SK-N-SH (cell line): ENCODE measurements at regions not wholly inside any gene's neighbourhood (a gene's known extent, or its start where the extent isn't known, plus 50 kb on each side); places are given as distances from the start of the nearest gene placed in this dataset.

Source experiments
- CTCF ChIA-PET: fragments of 300-600, 350-600 bp; formaldehyde crosslinking; extraction: SDS; loops from one replicate; lab custom pipeline; 2021; lab: Yijun Ruan, JAX
- POLR2A ChIA-PET: fragments of 350-600 bp; sonication (Branson Sonifier 250); formaldehyde crosslinking; extraction: SDS; loops from one replicate; lab custom pipeline; 2020; ENCODE audit warnings: antibody characterized with exemption, inconsistent platforms; lab: Yijun Ruan, JAX
- DNase-seq: peaks from one replicate; pipeline ENCODE4 v3.0.0; 2012
- H2AFZ ChIP-seq: fragments of 200-600 bp; sonication (generic); 2 replicates; pipeline ENCODE4 v1.8.1; 2016; ENCODE audit warnings: antibody characterized with exemption, mild to moderate bottlenecking, low read depth
- H3F3A ChIP-seq: fragments of 200-600 bp; sonication (generic); replicated peaks from 2 replicates; pipeline ENCODE3; 2016; ENCODE audit warnings: antibody characterized with exemption, mild to moderate bottlenecking; ENCODE audit not compliant: insufficient read depth
- H3K27ac ChIP-seq, 2 experiments: fragments of 200-500 bp in 1 of 2; fragments of 200-600 bp in 1 of 2; sonication (Bioruptor generic) in 1 of 2; sonication (generic), shearing (Covaris generic) in 1 of 2; 2 replicates each; pipeline versions ENCODE4 v1.5.1 to v1.6.1; 2014 to 2016; ENCODE audit warnings: low read depth in 2 of 2, inconsistent platforms in 1 of 2, low read length in 1 of 2, mild to moderate bottlenecking in 1 of 2, mixed read lengths in 1 of 2
- H3K27me3 ChIP-seq: fragments of 200-600 bp; sonication (generic), shearing (Covaris generic); 2 replicates; pipeline ENCODE4 v1.6.1; 2016; ENCODE audit warnings: mixed run types; ENCODE audit not compliant: insufficient read depth
- H3K36me3 ChIP-seq, 2 experiments: fragments of 200-500 bp in 1 of 2; fragments of 200-600 bp in 1 of 2; sonication (Bioruptor generic) in 1 of 2; sonication (generic) in 1 of 2; replicated peaks in 1 of 2; 2 replicates each; pipeline versions ENCODE3 to v1.5.1; 2014 to 2016; ENCODE audit warnings: low read length in 1 of 2, mild to moderate bottlenecking in 1 of 2; ENCODE audit not compliant: insufficient read depth in 2 of 2, control insufficient read depth in 1 of 2
- H3K4me1 ChIP-seq, 2 experiments: fragments of 200-500 bp in 1 of 2; fragments of 200-600 bp in 1 of 2; sonication (Bioruptor generic) in 1 of 2; sonication (generic), shearing (Covaris generic) in 1 of 2; 2 replicates each; pipeline versions ENCODE4 v1.5.1 to v1.6.1; 2014 to 2016; ENCODE audit warnings: low read depth in 1 of 2, low read length in 1 of 2, mixed run types in 1 of 2; ENCODE audit not compliant: insufficient read depth in 2 of 2, control insufficient read depth in 1 of 2
- H3K4me2 ChIP-seq: fragments of 200-600 bp; sonication (generic), shearing (Covaris generic); 2 replicates; pipeline ENCODE4 v1.6.1; 2017; ENCODE audit warnings: mixed run types
- H3K4me3 ChIP-seq, 2 experiments: fragments of 200-500 bp in 1 of 2; fragments of 200-600 bp in 1 of 2; sonication (Bioruptor generic) in 1 of 2; sonication (generic), shearing (Covaris generic) in 1 of 2; 2 replicates each; pipeline versions ENCODE4 v1.5.1 to v1.8.1; 2014 to 2016; ENCODE audit warnings: low read depth in 2 of 2, inconsistent platforms in 1 of 2, low read length in 1 of 2, mild to moderate bottlenecking in 1 of 2, mixed read lengths in 1 of 2, moderate library complexity in 1 of 2
- H3K79me2 ChIP-seq: fragments of 200-600 bp; sonication (generic); 2 replicates; pipeline ENCODE4 v1.8.1; 2017; ENCODE audit warnings: mild to moderate bottlenecking; ENCODE audit not compliant: insufficient read depth
- H3K9ac ChIP-seq: fragments of 200-600 bp; sonication (generic); 2 replicates; pipeline ENCODE4 v1.6.1; 2017; ENCODE audit warnings: mixed run types
- H3K9me2 ChIP-seq: fragments of 200-600 bp; sonication (generic); 2 replicates; pipeline ENCODE4 v1.6.1; 2017; ENCODE audit warnings: mixed run types
- H3K9me3 ChIP-seq: fragments of 200-600 bp; sonication (generic); 2 replicates; pipeline ENCODE4 v1.6.1; 2017; ENCODE audit warnings: mixed run types, mild to moderate bottlenecking, moderate library complexity
- H4K20me1 ChIP-seq: fragments of 200-600 bp; sonication (generic); 2 replicates; pipeline ENCODE4 v1.6.1; 2017; ENCODE audit warnings: mild to moderate bottlenecking, mixed run types; ENCODE audit not compliant: insufficient read depth
- EP300 ChIP-seq, 2 experiments: IDR thresholded peaks; 2 replicates each; pipeline versions ENCODE4 v1.4.0 to v1.6.1; 2012; ENCODE audit warnings: borderline replicate concordance in 1 of 2, low read depth in 1 of 2, low read length in 1 of 2
- FOXJ3 ChIP-seq: sonication (generic); formaldehyde crosslinking; IDR thresholded peaks from 2 replicates; pipeline ENCODE4 v1.5.1; 2020; ENCODE audit warnings: mild to moderate bottlenecking, missing genetic modification reagents
- JUND ChIP-seq: IDR thresholded peaks from 2 replicates; pipeline ENCODE4 v1.4.0; 2012
- MEF2A ChIP-seq: IDR thresholded peaks from 2 replicates; pipeline ENCODE4 v1.4.0; 2012; ENCODE audit warnings: low read depth, borderline replicate concordance
- MXI1 ChIP-seq: IDR thresholded peaks from 2 replicates; pipeline ENCODE4 v1.6.1; 2012; ENCODE audit warnings: mild to moderate bottlenecking, low read depth, low read length, improper control_type of control experiment
- NFIC ChIP-seq: IDR thresholded peaks from 2 replicates; pipeline ENCODE4 v1.4.0; 2012; ENCODE audit warnings: borderline replicate concordance
- RFX5 ChIP-seq: IDR thresholded peaks from 2 replicates; pipeline ENCODE4 v1.6.1; 2012; ENCODE audit warnings: mild to moderate bottlenecking, improper control_type of control experiment, low read length
- SIN3A ChIP-seq: IDR thresholded peaks from 2 replicates; pipeline ENCODE4 v1.6.1; 2012; ENCODE audit warnings: low read depth, mild to moderate bottlenecking, low read length, moderate library complexity, borderline replicate concordance
- SMC3 ChIP-seq: IDR thresholded peaks from 2 replicates; pipeline ENCODE4 v1.6.1; 2012; ENCODE audit warnings: low read depth, low read length, improper control_type of control experiment
- TAF1 ChIP-seq: IDR thresholded peaks from 2 replicates; pipeline ENCODE4 v1.6.1; 2012; ENCODE audit warnings: low read depth, mild to moderate bottlenecking, low read length, moderate library complexity, borderline replicate concordance
- TCF12 ChIP-seq: IDR thresholded peaks from 2 replicates; pipeline ENCODE4 v1.4.0; 2012
- WGBS: methylation state at CpG from one replicate; pipeline ENCODE4 v1.1.6; 2017; ENCODE audit warnings: low lambda C conversion rate; 5-methylcytosine and 5-hydroxymethylcytosine counted together
- TF ChIP-seq, protein P1 (sequence below): IDR thresholded peaks from 2 replicates; pipeline ENCODE4 v1.4.0; 2012; ENCODE audit warnings: low read depth, borderline replicate concordance
- TF ChIP-seq, protein P2 (sequence below): fragments of 200-600 bp; sonication (generic); IDR thresholded peaks from 2 replicates; pipeline ENCODE4 v1.6.1; 2017; ENCODE audit warnings: antibody characterized with exemption, mild to moderate bottlenecking, moderate library complexity
- TF ChIP-seq, protein P3 (sequence below): IDR thresholded peaks from 2 replicates; pipeline ENCODE4 v1.4.0; 2012; ENCODE audit warnings: low read depth
- TF ChIP-seq, protein P4 (sequence below): IDR thresholded peaks from 2 replicates; pipeline ENCODE4 v1.6.1; 2012; ENCODE audit warnings: mild to moderate bottlenecking, low read depth, low read length, moderate library complexity
- TF ChIP-seq, protein P5 (sequence below): fragments of 150-350 bp; IDR thresholded peaks from 2 replicates; pipeline ENCODE4 v1.6.1; 2017; ENCODE audit warnings: antibody characterized with exemption, low read length, low read depth, borderline replicate concordance
- TF ChIP-seq, protein P6 (sequence below): IDR thresholded peaks from 2 replicates; pipeline ENCODE4; 2012
- TF ChIP-seq, protein P7 (sequence below): fragments of 150-350 bp; IDR thresholded peaks from 2 replicates; pipeline ENCODE4 v1.6.1; 2016; ENCODE audit warnings: mild to moderate bottlenecking, low read depth, low read length

DNA sequence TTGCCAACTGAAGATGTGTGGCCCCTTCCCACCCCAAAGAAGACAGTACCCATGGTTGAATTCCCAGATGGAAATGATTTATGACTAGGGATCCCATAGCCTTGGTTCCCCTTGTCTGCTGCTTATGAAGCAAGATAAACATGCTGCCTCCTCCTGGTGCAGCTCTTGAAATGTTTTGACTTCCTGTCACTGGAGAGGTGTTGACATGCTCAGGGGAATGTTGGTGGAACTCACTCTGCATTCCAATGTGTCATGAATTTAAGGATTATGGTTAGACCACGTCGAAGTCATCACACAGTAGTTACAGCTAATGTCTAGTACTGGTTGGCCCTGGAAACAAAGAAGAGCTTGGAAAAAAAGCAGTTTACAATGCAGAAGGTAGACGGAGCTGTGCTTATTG, 69.0 kb upstream of the FAM110C start (continued):
- TF ChIP-seq NFIC, result no peak
- no peak for TF ChIP-seq FOXJ3 (CRISPR knock-in tag)
- TF ChIP-seq, protein P1, sequence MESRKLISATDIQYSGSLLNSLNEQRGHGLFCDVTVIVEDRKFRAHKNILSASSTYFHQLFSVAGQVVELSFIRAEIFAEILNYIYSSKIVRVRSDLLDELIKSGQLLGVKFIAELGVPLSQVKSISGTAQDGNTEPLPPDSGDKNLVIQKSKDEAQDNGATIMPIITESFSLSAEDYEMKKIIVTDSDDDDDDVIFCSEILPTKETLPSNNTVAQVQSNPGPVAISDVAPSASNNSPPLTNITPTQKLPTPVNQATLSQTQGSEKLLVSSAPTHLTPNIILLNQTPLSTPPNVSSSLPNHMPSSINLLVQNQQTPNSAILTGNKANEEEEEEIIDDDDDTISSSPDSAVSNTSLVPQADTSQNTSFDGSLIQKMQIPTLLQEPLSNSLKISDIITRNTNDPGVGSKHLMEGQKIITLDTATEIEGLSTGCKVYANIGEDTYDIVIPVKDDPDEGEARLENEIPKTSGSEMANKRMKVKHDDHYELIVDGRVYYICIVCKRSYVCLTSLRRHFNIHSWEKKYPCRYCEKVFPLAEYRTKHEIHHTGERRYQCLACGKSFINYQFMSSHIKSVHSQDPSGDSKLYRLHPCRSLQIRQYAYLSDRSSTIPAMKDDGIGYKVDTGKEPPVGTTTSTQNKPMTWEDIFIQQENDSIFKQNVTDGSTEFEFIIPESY, result no peak
- TF ChIP-seq, protein P2, sequence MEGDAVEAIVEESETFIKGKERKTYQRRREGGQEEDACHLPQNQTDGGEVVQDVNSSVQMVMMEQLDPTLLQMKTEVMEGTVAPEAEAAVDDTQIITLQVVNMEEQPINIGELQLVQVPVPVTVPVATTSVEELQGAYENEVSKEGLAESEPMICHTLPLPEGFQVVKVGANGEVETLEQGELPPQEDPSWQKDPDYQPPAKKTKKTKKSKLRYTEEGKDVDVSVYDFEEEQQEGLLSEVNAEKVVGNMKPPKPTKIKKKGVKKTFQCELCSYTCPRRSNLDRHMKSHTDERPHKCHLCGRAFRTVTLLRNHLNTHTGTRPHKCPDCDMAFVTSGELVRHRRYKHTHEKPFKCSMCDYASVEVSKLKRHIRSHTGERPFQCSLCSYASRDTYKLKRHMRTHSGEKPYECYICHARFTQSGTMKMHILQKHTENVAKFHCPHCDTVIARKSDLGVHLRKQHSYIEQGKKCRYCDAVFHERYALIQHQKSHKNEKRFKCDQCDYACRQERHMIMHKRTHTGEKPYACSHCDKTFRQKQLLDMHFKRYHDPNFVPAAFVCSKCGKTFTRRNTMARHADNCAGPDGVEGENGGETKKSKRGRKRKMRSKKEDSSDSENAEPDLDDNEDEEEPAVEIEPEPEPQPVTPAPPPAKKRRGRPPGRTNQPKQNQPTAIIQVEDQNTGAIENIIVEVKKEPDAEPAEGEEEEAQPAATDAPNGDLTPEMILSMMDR, result no peak
- TF ChIP-seq, all 33 proteins: peak for 0

DNA sequence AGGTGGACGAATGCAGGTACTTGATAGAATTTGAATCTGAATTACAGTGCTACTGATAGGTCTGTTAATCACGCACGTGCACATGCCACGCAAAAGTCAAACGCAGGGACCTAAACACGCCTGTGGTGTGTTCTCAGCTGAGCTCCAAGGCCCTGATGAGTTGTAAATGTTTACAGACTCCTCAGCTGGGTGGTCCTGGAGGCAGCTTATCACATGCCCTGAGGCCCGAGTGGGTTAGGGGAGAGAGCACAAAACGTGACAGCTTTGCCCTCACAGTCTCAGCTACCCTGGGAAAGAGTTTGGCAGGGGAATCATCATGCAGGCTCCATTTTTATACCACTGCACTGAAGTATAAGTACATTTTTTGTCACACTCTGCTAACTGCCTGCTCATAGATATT, 68.3 kb upstream of the FAM110C start:
- no peaks in the 10 kb centered on the region for H3K9me2 ChIP-seq
- ChIA-PET CTCF (no interaction called here), POLR2A (no interaction called here)
- no peak overlapping the region for H3K9ac ChIP-seq
- H3K4me1 ChIP-seq, result no peaks in the 10 kb centered on the region
- H3F3A ChIP-seq, result no peaks in the 10 kb centered on the region
- WGBS, result 3% methylated on average over 8 of the region's 8 CpGs
- no peak overlapping the region for H3K4me3 ChIP-seq
- H2AFZ ChIP-seq, result no peak overlapping the region
- no peaks in the 10 kb centered on the region for H3K79me2 ChIP-seq
- no peak overlapping the region for H3K4me2 ChIP-seq
- H4K20me1 ChIP-seq, result no peaks in the 10 kb centered on the region
- no peak overlapping the region for H3K27ac ChIP-seq
- no peaks in the 10 kb centered on the region for H3K27me3 ChIP-seq
- H3K36me3 ChIP-seq, result no peaks in the 10 kb centered on the region
- DNase-seq, result no peak
- peaks cover 14% of the 10 kb centered on the region; the same call in 1 of the 2 replicates for H3K9me3 ChIP-seq
- TF ChIP-seq, protein P3, sequence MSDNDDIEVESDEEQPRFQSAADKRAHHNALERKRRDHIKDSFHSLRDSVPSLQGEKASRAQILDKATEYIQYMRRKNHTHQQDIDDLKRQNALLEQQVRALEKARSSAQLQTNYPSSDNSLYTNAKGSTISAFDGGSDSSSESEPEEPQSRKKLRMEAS, result no peak
- TF ChIP-seq TCF12 (no peak), RFX5 (no peak), FOXJ3 (CRISPR knock-in tag) (no peak), TAF1 (no peak), SIN3A (no peak), SMC3 (no peak), MEF2A (no peak), EP300 (IDR thresholded peaks at IDR 0.05; ENCODE audit: borderline replicate concordance in 1 of 2, low read depth in 1 of 2, low read length in 1 of 2) (no peak), JUND (no peak), MXI1 (no peak)
- TF ChIP-seq, protein P4, sequence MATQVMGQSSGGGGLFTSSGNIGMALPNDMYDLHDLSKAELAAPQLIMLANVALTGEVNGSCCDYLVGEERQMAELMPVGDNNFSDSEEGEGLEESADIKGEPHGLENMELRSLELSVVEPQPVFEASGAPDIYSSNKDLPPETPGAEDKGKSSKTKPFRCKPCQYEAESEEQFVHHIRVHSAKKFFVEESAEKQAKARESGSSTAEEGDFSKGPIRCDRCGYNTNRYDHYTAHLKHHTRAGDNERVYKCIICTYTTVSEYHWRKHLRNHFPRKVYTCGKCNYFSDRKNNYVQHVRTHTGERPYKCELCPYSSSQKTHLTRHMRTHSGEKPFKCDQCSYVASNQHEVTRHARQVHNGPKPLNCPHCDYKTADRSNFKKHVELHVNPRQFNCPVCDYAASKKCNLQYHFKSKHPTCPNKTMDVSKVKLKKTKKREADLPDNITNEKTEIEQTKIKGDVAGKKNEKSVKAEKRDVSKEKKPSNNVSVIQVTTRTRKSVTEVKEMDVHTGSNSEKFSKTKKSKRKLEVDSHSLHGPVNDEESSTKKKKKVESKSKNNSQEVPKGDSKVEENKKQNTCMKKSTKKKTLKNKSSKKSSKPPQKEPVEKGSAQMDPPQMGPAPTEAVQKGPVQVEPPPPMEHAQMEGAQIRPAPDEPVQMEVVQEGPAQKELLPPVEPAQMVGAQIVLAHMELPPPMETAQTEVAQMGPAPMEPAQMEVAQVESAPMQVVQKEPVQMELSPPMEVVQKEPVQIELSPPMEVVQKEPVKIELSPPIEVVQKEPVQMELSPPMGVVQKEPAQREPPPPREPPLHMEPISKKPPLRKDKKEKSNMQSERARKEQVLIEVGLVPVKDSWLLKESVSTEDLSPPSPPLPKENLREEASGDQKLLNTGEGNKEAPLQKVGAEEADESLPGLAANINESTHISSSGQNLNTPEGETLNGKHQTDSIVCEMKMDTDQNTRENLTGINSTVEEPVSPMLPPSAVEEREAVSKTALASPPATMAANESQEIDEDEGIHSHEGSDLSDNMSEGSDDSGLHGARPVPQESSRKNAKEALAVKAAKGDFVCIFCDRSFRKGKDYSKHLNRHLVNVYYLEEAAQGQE, result no peak
- TF ChIP-seq, protein P5, sequence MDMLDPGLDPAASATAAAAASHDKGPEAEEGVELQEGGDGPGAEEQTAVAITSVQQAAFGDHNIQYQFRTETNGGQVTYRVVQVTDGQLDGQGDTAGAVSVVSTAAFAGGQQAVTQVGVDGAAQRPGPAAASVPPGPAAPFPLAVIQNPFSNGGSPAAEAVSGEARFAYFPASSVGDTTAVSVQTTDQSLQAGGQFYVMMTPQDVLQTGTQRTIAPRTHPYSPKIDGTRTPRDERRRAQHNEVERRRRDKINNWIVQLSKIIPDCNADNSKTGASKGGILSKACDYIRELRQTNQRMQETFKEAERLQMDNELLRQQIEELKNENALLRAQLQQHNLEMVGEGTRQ, result no peak
- TF ChIP-seq, protein P6, sequence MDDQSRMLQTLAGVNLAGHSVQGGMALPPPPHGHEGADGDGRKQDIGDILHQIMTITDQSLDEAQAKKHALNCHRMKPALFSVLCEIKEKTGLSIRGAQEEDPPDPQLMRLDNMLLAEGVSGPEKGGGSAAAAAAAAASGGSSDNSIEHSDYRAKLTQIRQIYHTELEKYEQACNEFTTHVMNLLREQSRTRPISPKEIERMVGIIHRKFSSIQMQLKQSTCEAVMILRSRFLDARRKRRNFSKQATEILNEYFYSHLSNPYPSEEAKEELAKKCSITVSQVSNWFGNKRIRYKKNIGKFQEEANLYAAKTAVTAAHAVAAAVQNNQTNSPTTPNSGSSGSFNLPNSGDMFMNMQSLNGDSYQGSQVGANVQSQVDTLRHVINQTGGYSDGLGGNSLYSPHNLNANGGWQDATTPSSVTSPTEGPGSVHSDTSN, result no peak
- TF ChIP-seq, protein P2, result no peak
- TF ChIP-seq, protein P7, sequence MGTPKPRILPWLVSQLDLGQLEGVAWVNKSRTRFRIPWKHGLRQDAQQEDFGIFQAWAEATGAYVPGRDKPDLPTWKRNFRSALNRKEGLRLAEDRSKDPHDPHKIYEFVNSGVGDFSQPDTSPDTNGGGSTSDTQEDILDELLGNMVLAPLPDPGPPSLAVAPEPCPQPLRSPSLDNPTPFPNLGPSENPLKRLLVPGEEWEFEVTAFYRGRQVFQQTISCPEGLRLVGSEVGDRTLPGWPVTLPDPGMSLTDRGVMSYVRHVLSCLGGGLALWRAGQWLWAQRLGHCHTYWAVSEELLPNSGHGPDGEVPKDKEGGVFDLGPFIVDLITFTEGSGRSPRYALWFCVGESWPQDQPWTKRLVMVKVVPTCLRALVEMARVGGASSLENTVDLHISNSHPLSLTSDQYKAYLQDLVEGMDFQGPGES, result no peak
